NCI-H524 (cell line): ENCODE measurements at regions not wholly inside any gene's neighbourhood (a gene's known extent, or its start where the extent isn't known, plus 50 kb on each side); places are given as distances from the start of the nearest gene placed in this dataset.
A peak's percentile ranks its signal among the peaks of the same experiment; 100 is the strongest.
"Not testable (repeated sequence)": the region's sequence is repeated elsewhere in the genome, so short reads cannot be mapped to it uniquely, and the experiment has no call there.

ENCODE experiments used
- DNase-seq, 2 experiments: peaks; one replicate each; lab custom pipeline; 2025; lab: John Stamatoyannopoulos, UW

DNA sequence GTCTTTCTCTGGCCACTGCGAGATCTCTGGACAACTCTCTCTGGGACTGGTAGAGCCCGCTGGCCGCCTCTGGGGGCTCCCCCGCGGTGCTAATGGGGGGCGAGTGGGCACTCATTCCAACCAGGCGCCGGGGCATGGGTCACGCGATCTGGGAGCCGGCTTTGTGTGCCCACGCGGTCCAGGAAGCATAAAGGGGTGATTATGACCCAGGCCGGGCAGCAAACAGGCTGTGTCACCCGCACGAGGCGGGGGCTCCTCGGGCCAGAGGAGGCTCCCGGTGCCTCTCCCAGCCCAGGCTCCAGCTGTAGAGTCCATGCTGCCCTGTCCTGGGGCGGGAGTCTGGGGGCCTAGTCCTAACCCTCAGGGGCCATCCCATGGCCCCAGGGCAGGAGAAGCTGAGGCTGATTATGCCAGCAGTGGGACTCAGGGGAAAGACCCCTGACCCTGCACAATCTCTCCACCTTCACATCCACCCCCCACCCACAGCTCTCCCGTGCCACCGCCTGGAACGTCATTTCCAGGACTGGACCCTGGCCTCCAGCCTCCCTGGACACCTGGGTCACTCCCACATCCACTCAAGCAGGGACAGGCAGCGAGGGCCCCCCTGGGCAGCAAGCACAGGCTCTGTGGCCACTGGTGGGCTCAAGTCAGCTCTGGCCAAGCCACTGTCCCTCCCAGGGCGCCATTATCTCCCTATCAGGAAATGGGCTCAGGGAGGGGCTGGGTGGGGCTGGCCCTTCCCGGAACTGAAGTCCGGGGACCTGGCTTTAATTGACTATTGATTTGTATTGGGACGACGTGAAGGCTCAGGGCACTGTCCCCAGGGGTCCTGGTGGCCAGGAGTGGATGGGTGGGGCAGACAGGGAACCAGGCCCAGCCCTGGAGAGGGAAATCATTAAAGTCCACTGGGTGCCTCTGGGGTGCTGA, 50.0 kb downstream of the PTPRS start:
- DNase-seq = no peak

DNA sequence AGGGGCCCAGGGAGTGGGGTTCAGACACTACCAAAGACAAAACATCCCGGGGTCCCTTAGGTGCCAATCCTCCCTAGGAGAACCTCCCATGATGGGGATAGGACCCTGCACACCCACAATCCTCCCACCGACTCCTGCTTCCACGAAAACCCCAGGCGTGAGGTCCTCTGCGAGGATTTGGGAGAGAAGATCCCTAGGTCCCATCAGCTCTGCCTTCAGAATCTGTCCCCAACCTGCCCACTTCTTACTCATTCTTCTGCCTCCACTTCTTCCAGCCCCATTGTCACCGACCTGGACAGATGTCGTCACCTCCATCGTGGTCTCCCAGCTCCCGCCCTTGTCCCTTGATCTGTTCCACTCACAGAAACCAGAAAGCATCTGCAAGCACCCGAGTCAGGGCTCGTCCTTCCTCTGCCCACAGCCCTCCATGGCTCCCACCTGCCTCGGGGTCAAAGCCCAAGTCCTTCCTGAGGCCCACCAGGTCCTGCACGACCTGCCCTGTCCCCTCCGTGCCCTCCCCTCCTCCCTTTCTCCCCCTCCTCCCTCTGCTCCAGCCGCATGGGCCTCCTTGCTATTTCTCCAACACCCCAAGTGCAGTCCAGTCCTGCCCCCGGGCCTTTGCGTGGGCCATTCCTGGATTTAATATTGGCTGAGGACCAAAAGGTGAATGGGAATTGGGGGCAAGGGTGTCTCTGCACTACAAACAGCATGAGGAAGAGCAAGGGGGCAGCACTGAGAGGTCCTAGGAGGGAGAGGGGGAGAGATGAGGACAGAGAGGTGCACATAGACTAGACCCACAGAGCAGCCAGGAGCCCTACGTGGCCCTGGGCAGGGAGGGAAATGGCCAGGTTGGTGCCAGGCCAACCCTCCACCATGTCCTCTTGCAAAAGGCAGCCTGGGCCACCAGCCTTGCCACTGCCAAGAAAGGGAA, 51.3 kb downstream of the PTPRS start:
- no peak for DNase-seq

DNA sequence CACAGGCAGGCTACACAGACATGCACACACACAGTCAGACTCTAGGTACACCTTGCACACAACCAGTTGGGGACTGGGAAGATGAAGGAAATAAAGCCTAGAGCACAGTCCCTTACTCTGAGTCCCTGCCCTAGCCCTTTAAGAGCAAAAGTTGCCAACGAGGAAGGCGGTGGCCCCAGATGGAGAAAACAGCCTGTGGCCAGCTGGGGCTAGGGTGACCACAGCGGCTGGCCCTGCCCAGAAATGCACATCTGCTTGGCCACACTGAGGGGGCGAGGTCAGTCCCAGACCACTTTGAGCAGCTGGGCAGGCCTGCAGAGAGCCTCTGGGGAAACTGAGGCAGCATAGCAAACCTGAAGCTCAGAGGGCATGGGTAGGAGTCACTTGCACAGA, 52.3 kb downstream of the PTPRS start:
- DNase-seq = no peak

DNA sequence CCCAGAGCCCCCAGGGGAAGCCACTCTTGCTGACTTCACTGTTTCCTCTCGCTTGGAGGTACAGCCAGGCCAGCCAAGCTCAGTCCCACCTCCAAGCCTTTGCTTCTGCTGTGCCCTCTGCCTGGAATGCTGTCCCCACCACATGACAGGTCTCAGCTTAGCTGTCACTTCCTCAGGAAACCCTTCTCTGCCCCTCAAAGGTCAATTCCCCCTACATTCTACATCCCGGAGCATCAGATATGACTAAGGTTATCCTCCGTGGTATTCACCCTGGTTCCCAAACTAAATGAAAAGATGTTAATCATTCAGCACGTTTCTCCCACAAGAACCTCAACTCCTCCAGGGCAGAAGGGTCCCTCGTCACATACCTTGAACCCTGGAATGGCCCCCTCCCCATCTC, 53.5 kb downstream of the PTPRS start:
- DNase-seq = no peak

DNA sequence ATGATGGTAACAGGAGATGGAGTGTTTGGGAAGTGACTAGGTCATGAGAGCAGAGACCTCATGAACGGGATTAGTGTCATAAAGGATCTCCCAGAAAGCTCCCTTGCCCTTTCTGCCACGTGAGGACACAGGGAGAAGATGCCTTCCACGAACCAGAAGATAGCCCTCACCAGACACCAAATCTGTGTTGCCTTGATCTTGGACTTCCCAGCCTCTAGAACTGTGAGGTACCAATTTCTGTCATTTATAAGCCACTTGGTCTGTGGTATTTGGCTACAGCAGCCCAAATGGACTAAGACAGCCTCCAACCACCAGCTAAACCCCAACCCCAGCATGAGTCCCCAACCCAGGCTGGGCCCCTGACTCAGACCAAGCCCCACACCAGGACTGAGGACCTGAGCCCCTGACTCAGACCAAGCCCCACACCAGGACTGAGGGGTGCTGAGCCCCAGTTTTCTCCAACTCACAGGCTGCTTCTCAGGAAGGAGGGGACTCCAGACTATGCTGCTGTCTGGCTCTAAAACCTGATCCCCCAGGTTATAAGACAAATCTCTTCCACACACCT, 54.1 kb downstream of the PTPRS start:
- DNase-seq = no peak

DNA sequence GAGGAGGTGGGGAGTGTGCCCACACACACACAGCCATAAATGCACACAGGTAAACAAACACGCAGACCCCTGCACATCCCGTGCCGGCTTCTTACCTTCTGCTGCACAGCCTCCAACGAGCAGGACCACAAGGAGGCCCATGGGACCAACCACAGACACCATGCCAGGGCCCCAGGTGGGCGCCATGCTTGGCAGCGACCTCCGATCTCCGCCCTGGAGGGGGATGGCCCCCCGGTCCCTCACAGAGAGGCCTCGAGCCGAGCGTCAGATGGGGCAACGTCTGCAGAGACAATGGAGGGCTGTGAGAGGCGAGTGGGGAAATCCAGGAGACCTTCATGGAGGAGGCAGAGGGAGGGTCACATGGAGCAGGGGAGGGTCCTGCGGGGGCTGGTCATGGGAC, 54.7 kb downstream of the PTPRS start:
- no peak for DNase-seq

DNA sequence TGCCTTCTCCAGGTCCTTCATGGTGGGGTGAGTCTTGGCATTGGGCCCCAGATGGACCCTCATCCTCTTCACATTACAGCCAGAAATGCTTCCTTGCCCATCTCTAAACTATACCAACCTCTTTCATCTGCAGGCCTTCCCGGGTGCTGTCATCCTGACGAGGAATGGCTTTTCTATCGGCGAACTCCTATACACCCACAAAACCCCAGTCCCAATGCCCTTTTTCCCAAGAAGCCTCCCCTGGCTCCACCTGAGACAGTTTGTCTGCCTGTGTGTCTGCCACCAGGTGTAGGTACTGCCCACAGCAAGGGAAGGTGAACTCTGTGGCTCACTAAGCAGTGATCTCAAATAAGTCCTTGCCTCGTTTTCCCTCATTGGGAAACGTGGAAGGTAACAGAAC, 55.3 kb downstream of the PTPRS start:
- DNase-seq = no peak

DNA sequence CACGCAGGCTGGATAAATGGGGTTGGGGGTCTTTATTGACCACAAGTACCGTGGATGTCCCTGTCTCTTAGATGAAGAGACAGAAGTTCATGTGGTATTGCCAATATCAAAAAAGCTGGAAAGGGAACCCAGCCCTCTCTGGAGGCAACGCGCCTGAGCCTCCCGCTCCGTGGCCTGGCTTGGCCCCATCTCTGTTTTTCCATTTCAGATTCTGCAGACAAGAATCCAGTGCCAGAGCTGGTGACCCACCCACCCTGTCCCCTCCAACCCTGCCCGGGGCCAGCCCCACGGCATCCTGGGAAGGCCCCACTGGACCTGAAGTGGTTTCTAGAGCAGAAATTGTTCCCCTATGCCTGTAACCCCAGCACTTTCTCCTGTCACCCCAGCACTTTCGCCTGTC, 57.7 kb downstream of the PTPRS start:
- no peak for DNase-seq

DNA sequence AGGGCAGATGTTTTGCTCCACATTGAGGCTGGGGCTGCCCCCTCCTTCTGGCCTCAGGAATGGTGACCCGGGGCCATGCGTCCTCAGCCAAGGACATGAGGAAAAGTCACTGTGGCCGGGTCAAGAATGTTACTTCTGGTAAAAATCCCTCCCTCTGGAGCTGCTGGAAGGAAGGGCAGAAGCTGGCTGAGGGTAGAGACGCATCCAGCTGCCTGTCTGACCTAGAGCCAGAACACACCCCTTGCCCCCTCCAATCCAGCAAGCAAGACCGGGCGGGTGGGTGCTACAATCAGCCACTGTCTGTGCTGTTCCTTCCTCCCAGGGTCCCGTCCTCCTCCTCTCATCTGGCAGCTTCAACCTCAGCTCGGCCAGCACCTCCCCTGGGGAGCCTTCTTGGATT, 59.0 kb downstream of the PTPRS start:
- DNase-seq = no peak

DNA sequence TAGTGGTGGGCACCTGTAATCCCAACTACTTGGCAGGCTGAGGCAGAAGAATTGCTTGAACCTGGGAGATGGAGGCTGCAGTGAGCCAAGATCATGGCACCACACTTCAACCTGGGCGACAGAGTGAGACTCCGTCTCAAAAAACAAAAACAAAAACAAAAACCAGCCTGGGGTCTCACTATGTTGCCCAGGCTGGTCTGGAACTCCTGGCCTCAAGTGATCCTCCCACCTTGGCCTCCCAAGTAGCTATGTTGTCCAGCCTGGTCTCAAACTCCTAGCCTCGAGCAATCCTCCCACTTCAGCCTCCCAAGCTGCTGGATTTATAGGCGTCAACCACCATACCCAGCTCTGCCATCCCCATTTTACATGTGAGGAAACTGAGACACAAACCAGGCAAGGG, 64.9 kb downstream of the PTPRS start:
- DNase-seq = not testable (repeated sequence)

DNA sequence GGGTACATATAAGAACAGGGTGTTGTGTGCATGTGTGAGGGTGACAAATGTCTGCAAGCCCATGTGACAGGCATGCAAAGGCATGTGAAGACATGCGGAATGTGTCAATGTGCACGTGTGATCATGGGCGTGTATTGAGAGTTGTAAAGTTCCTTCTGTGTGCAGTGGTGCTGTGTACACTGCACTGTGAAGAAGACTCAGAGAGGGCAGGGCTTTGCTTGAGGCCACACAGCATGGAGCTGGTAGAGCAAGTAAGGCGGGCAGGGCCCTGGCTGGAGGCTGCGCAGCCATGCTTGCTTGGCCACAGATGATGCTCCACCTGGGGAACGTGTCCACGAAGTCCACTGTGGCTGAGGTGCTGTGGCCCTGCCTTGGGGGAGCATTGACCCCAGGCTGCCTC, 66.8 kb downstream of the PTPRS start:
- no peak for DNase-seq

DNA sequence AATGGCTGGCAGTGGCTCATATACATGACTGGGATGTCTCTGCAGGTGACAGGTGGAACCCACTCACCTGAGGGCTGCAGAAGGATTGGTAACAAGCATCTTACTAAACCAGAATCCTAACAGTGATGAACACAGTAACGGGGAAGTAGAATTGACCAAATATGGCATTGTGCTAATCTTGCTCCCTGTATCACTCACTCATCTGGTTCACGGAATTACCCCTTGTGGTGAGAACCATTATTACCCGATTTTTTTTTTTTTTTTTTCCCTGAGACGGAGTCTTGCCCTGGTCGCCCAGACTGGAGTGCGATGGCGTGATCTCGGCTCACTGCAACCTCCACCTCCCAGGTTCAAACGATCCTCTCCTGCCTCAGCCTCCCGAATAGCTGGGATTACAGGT, 69.5 kb downstream of the PTPRS start:
- peak in 1 of 2 experiments; percentile 7 for DNase-seq

DNA sequence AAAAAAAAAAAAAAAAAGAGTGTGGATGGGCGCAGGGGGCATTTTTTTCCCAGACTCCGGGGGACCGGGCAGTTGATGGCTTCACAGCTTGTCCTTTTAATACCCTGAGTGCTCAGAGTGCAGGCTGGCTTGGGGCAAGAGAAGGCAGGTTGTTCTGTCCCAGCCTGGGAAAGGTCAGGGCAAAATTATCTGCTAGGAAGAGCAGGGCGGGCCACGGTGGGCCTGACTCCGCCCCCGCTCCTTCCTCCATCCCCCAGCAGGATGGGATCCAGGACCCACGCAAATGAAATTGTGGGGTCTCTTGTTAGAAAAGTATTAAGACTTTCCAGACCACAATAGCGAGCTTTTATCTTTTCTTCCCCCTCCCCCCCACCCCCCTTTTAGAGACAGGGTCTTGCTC, 70.7 kb downstream of the PTPRS start:
- DNase-seq = no peak

DNA sequence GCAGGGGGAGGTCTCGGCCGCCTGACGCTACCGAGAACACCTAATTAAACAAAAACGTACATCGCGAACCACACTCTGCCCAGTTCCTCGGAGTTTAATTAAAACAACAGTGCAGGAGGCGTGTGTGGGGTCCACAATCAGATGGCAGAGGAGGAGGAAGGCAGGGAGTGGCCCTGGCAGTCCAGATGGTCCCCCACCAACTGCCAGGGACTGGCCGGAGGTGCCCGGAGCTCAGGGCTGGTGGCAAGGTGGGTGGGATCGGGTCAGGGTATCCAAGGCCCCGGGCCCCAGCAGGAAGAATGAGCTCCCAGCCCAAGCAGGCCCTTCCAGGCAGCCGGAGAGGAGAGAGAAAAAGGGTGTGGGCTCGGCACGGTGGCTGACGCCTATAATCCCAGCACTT, 71.3 kb downstream of the PTPRS start:
- DNase-seq = no peak

DNA sequence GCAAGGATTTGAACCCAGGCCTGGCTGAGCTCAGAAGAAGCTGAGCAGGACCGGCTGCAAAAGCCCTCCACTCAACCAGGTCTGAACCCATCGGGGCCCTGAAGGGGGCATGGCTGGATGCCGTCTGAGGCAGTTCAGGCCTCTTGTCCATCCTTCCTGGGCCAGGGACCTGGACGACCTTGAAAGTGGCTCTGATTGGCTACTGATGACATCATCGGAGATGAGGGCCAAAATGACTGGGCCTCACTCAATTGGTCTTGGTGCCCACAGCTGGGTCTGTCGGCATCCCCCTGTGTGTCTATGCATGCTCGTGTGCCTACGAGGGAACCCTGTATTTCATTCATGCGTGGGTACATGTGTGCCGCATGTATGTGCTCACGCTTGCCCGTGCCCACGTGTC, 71.8 kb downstream of the PTPRS start:
- no peak for DNase-seq

DNA sequence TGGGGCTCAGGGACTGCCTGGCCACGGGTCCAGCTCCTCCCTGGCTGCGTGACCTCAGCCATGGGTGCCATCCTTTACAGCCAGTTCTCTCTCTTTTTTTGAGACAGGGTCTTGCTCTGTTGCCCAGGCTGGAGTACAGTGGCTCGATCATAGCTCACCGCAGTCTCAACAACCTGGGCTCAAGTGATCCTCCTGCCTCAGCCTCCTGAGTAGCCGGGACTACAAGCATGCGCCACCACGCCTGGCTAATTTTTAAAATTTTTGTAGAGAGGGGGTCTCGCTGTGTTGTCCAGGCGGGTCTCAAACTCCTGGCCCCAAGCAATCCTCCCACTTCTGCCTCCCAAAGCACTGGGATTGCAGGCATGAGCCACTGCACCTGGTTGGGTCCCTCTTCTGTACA, 75.4 kb downstream of the PTPRS start:
- no peak for DNase-seq

DNA sequence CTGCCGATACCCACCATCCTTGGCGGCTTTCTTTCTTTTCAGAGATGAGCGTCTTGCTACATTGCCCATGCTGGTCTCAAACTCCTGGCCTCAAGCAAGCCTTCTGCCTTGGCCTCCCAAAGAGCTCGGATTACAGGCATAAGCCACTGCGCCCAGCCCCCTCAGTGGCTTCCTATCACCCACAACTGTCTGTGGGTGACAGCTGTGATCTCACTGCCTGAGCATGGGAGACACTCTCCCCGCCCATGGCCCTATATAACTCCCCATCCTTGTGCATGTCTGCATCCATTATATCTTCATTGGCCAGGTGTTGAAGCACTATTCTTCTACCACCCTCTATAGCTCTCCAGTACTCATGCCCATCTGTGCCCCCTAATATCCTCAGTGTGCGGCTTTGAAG, 76.2 kb downstream of the PTPRS start:
- DNase-seq = no peak

DNA sequence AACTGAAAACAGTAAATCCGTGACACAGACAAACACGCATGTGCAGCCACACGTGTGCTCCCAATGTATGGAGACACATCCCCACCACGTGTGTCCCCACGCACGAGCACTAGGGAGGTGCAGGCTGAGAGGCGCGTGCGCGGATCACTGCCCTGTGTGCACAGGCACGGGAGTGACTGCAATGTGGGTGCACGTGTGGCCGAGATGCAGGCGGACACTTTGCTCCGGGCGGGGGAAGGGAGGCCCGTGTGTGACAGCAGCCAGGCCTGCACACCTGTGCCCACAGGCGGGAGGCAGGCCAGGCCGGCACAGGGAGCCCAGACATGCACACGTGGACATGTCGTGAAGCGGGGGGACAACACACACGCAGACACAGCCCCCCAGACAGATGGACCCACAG, 77.0 kb downstream of the PTPRS start:
- DNase-seq = no peak

DNA sequence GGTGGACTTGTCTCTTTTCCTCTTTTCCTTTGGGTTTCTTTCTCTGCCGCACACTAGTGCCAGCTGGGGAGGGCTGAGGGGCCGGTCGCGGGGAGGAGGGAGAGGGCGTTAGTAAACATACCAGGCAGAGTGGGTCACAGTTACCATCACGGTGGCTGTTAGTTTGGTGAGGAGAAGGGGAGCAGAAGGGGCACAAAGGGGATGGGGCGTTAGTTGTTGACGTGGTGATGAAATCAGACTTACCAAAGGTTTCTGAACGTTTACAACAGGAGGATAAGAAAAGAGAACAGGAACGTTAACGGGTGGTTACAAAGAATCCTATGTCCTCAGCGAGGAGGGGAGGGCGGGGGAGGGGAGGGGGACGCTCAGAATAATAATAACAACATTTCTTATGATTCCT, 77.9 kb downstream of the PTPRS start:
- no peak for DNase-seq

DNA sequence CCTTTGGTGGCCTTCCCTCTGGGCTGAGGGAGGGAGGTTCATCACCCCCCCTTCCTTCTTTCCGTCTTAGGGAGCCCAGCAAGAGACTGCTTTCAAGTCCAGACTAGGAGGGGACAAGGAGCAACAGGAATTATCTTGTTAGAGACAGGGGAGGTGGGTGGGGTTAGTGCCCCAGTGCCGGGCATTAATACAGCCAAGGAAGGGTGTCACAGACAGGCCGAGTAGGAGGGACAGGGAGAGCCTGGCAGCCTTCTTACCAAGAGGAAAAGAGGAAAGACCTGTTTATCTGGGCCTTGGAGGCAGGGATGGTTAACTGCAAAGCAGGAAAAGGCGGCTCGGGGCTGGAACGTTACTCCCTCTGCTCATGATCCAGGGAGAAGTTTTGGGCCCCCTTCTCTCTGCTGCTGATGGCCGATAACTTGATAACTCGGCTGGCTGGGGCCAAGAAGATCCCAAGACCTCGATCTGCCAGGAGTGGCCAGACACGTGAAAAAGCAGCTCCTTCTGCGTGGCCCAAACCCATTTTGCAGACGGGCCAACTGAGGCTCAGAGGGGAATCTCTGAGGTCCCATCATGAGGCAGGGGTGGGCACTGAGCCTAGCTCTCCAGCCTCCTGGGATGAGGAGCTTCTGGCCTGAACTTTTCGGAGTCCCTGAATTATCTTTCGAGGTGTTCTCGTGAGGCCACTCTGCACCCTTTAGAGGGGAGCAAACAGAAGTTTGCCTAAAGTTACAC, 79.3 kb downstream of the PTPRS start:
- DNase-seq = no peak

DNA sequence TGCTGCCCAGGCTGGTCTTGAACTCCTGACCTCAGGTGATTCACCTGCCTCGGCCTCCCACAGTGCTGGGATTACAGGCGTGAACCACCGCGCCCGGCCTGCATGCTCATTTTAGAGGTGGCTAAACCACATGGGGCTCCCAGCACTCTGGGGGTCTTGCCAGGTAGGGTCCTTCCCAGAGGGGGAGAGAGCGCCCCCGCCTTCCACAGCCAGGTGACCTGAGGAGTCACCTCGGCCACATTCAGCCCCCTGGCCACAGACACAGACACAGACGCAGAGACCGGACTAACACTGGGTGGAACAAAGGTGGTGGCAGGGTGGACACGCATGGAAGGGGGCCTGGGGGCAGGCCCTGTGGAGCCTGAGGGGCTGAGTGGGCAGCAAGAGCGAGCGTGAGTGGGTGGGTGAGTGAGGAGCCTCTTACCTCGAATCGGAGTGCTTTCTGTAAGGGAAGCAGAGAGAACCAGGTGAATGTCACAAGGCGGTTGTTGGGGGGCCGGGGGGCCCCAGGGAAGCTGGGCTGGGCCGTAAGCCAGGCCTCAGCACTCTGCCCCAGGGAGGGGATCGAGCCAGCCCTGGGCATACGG, 80.1 kb downstream of the PTPRS start:
- DNase-seq = no peak

DNA sequence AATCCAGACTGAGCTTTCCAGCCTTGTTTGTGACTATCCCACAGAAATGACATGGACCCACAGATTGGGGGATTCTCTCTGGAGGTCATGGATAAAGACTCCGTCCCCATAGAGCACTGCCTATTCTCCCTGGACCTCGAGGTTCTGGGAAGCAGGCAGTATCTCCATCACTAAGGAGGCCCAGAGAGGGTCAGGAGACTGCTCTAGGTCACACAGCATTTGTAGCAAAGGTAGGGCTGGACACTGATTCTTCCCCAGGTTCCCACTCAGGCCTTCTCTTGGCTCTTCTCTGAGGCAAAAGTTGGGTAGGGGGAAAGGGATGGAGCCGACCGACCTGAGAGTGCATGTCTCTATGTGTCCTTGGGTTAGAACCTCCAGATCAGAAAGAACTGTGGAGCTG, 80.9 kb downstream of the PTPRS start:
- no peak for DNase-seq
